Breast epithelium (tissue), 3 donors: ENCODE measurements at regions not wholly inside any gene's neighbourhood (a gene's known extent, or its start where the extent isn't known, plus 50 kb on each side); places are given as distances from the start of the nearest gene placed in this dataset.
"Not testable (repeated sequence)": the region's sequence is repeated elsewhere in the genome, so short reads cannot be mapped to it uniquely, and the experiment has no call there.

ENCODE experiments used
- CTCF ChIP-seq, 3 donors: fragments of 450-650 bp; IDR thresholded peaks; one replicate each; pipeline ENCODE4 v1.5.1; 2016 to 2017; ENCODE audit warnings: antibody characterized with exemption in 3 of 3, mild to moderate bottlenecking in 3 of 3, moderate library complexity in 3 of 3
- POLR2AphosphoS5 ChIP-seq, 3 donors: sonication (generic); formaldehyde crosslinking; IDR thresholded peaks; one replicate each; pipeline ENCODE4 v1.6.1; 2017; ENCODE audit warnings: antibody characterized with exemption in 3 of 3

- not testable (repeated sequence) for TF ChIP-seq CTCF, POLR2AphosphoS5 (IDR thresholded peaks at IDR 0.05)
Measured at GRCh38 chr5:167108266-167108665, 1183.2 kb upstream of the WWC1 start.
